ENCODE measurements at regions not wholly inside any gene's neighbourhood (a gene's known extent, or its start where the extent isn't known, plus 50 kb on each side); places are given as distances from the start of the nearest gene placed in this dataset.
"Not testable (repeated sequence)": the region's sequence is repeated elsewhere in the genome, so short reads cannot be mapped to it uniquely, and the experiment has no call there.

- no peak for DNase-seq (ENCODE audit: low spot score)
- no peak for TF ChIP-seq CTCF (IDR thresholded peaks at IDR 0.05; ENCODE audit: extremely low read depth, missing control alignments)
Measured at GRCh38 chr7:91379991-91380390, 115.8 kb downstream of the FZD1 start.

- DNase-seq (ENCODE audit: low spot score): no peak
- TF ChIP-seq CTCF (IDR thresholded peaks at IDR 0.05; ENCODE audit: extremely low read depth, missing control alignments): no peak
Measured at GRCh38 chr7:91383053-91383904, 119.0 kb downstream of the FZD1 start.

GRCh38 chr7:91383905-91384274 lies 119.7 kb downstream of the FZD1 start:
- no peak for TF ChIP-seq CTCF (IDR thresholded peaks at IDR 0.05; ENCODE audit: extremely low read depth, missing control alignments)
- no peak for DNase-seq (ENCODE audit: low spot score)

DNA sequence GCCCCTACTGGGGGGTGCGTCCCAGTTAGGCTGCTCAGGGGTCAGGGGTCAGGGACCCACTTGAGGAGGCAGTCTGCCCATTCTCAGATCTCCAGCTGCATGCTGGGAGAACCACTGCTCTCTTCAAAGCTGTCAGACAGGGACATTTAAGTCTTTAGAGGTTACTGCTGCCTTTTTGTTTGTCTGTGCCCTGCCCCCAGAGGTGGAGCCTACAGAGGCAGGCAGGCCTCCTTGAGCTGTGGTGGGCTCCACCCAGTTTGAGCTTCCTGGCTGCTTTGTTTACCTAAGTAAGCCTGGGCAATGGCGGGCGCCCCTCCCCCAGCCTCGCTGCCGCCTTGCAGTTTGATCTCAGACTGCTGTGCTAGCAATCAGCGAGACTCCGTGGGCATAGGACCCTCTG lies 130.5 kb downstream of the FZD1 start:
- DNase-seq (ENCODE audit: low spot score): not testable (repeated sequence)

DNA sequence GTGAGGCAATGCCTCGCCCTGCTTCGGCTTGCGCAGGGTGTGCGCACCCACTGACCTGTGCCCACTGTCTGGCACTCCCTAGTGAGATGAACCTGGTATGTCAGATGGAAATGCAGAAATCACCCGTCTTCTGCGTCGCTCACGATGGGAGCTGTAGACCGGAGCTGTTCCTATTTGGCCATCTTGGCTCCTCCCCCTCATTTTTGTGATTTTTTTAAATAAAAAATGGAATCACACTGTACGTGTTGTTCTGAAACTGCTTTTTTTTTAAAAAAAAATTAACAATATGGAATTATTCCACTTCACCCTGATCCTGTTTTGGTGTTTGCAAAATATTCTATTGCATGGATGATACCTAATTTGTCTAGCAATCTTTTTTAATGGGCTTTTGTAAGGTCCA lies 131.1 kb downstream of the FZD1 start:
- DNase-seq (ENCODE audit: low spot score): not testable (repeated sequence)

GRCh38 chr7:91397096-91397495 lies 132.9 kb downstream of the FZD1 start:
- no peak for TF ChIP-seq CTCF (IDR thresholded peaks at IDR 0.05; ENCODE audit: extremely low read depth, missing control alignments)

DNA sequence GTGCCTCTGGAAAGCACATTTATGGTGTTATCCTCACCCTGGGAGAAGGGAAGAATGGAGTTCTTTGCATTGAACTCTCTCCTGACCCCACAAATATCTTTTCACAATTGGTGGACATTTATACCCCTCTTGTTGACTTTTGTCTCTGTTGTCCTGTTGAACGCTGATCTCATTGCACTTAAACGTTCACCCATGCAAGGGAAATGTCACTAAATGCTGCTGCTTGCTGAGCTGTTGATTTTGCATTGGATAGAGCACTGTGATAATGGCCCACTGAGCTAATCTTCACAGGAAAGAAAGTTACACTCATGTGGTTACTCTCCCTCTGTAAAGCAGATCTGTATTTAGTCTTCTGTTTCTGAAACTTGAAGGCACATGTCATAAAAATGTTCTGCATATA lies 133.4 kb downstream of the FZD1 start:
- no peak for TF ChIP-seq CTCF (IDR thresholded peaks at IDR 0.05; ENCODE audit: extremely low read depth, missing control alignments)
- DNase-seq (ENCODE audit: low spot score): no peak

More at GRCh38 chr7:91397096-91397495, 132.9 kb downstream of the FZD1 start:
- DNase-seq (ENCODE audit: low spot score): no peak

GRCh38 chr7:91398341-91398740 lies 134.1 kb downstream of the FZD1 start:
- TF ChIP-seq CTCF (IDR thresholded peaks at IDR 0.05; ENCODE audit: extremely low read depth, missing control alignments): no peak
- DNase-seq (ENCODE audit: low spot score): no peak
